DOHH2 (cell line): ENCODE measurements at regions not wholly inside any gene's neighbourhood (a gene's known extent, or its start where the extent isn't known, plus 50 kb on each side); places are given as distances from the start of the nearest gene placed in this dataset.

Experiments
- H3F3A ChIP-seq: fragments of 200-600 bp; sonication (generic), shearing (Covaris generic); 2 replicates; pipeline ENCODE4 v1.6.0; 2016; ENCODE audit warnings: antibody characterized with exemption, mild to moderate bottlenecking; ENCODE audit not compliant: control insufficient read depth, insufficient read depth
- H3K27ac ChIP-seq: fragments of 200-600 bp; sonication (generic); 2 replicates; pipeline ENCODE4 v1.5.1; 2014; ENCODE audit warnings: low read depth, mild to moderate bottlenecking, low read length, moderate library complexity
- H3K27me3 ChIP-seq: fragments of 200-600 bp; sonication (generic); 2 replicates; pipeline ENCODE4 v1.6.1; 2014; ENCODE audit warnings: mild to moderate bottlenecking, low read length, mixed read lengths; ENCODE audit not compliant: control insufficient read depth
- H3K36me3 ChIP-seq: fragments of 200-600 bp; sonication (generic); 2 replicates; pipeline ENCODE4 v1.6.1; 2014; ENCODE audit warnings: mild to moderate bottlenecking, low read length, moderate library complexity, mixed read lengths; ENCODE audit not compliant: control insufficient read depth
- H3K4me1 ChIP-seq: fragments of 200-600 bp; sonication (generic); 2 replicates; pipeline ENCODE4 v1.6.1; 2014; ENCODE audit warnings: mild to moderate bottlenecking, low read length, mixed read lengths; ENCODE audit not compliant: control insufficient read depth
- H3K4me2 ChIP-seq: fragments of 200-600 bp; sonication (generic); 2 replicates; pipeline ENCODE4 v1.6.0; 2014; ENCODE audit warnings: mild to moderate bottlenecking, low read length, moderate library complexity
- H3K4me3 ChIP-seq: fragments of 200-600 bp; sonication (generic); 2 replicates; pipeline ENCODE4 v1.5.1; 2014; ENCODE audit warnings: mild to moderate bottlenecking, low read length, mixed read lengths
- H3K79me2 ChIP-seq: fragments of 200-600 bp; sonication (generic); 2 replicates; pipeline ENCODE4 v1.6.1; 2014; ENCODE audit warnings: mild to moderate bottlenecking, low read length, mixed read lengths; ENCODE audit not compliant: control insufficient read depth
- H3K9me2 ChIP-seq: fragments of 200-600 bp; sonication (generic); replicated peaks from 2 replicates; pipeline ENCODE4 v1.6.1; 2014; ENCODE audit warnings: mild to moderate bottlenecking, low read length, mixed read lengths; ENCODE audit not compliant: control insufficient read depth
- H3K9me3 ChIP-seq: fragments of 200-600 bp; sonication (generic); 2 replicates; pipeline ENCODE4 v1.6.1; 2014; ENCODE audit warnings: antibody characterized with exemption, low read length, mixed read lengths; ENCODE audit not compliant: control insufficient read depth, insufficient read depth
- H4K20me1 ChIP-seq: fragments of 200-600 bp; sonication (generic); 2 replicates; pipeline ENCODE4 v1.6.0; 2014; ENCODE audit warnings: low read depth, mild to moderate bottlenecking, antibody characterized with exemption, low read length, moderate library complexity; ENCODE audit not compliant: control insufficient read depth, insufficient read depth
- CTCF ChIP-seq: fragments of 200-600 bp; sonication (generic); IDR thresholded peaks from one replicate; pipeline ENCODE4 v1.5.1; 2014; ENCODE audit warnings: antibody characterized with exemption, mild to moderate bottlenecking, low read depth, low read length; ENCODE audit not compliant: poor library complexity, severe bottlenecking
- EZH2phosphoT487 ChIP-seq: fragments of 200-600 bp; sonication (generic); IDR thresholded peaks from 2 replicates; pipeline ENCODE4 v1.6.1; 2017; ENCODE audit warnings: borderline replicate concordance, mild to moderate bottlenecking, antibody characterized with exemption, low read length, moderate library complexity, mixed read lengths

GRCh38 chr2:17057109-17058017 lies 391.7 kb upstream of the CYRIA start:
- Histone ChIP-seq H3K27me3 (no peaks in the 10 kb centered on the region), H3F3A (peaks cover 5% of the 10 kb centered on the region), H3K36me3 (no peaks in the 10 kb centered on the region), H3K79me2 (no peaks in the 10 kb centered on the region), H3K4me1 (peaks cover 43% of the 10 kb centered on the region), H4K20me1 (no peaks in the 10 kb centered on the region), H3K4me3 (peak overlapping the region; percentile 14; the same call in 1 of the 2 replicates), H3K27ac (no peak overlapping the region), H3K9me2 (no peaks in the 10 kb centered on the region), H3K4me2 (peak overlapping the region; percentile 52), H3K9me3 (no peaks in the 10 kb centered on the region)
- TF ChIP-seq CTCF (no peak), EZH2phosphoT487 (no peak)

- Histone ChIP-seq H3K4me2 (peak overlapping the region; percentile 20; the same call in 1 of the 2 replicates), H3F3A (peaks cover 5% of the 10 kb centered on the region), H3K9me2 (no peaks in the 10 kb centered on the region), H3K4me1 (peaks cover 43% of the 10 kb centered on the region), H3K4me3 (no peak overlapping the region), H3K9me3 (no peaks in the 10 kb centered on the region), H3K36me3 (no peaks in the 10 kb centered on the region), H4K20me1 (no peaks in the 10 kb centered on the region), H3K27ac (no peak overlapping the region), H3K79me2 (no peaks in the 10 kb centered on the region), H3K27me3 (no peaks in the 10 kb centered on the region)
- TF ChIP-seq CTCF: no peak
- no peak for TF ChIP-seq EZH2phosphoT487
Measured at GRCh38 chr2:17056236-17056635, 390.6 kb upstream of the CYRIA start.

GRCh38 chr2:17052001-17052400 lies 386.4 kb upstream of the CYRIA start:
- Histone ChIP-seq H4K20me1 (no peaks in the 10 kb centered on the region), H3K27me3 (no peaks in the 10 kb centered on the region), H3K4me2 (no peak overlapping the region), H3K9me2 (no peaks in the 10 kb centered on the region), H3K79me2 (no peaks in the 10 kb centered on the region), H3F3A (no peaks in the 10 kb centered on the region), H3K36me3 (no peaks in the 10 kb centered on the region), H3K4me1 (peaks cover 9% of the 10 kb centered on the region), H3K27ac (no peak overlapping the region), H3K4me3 (no peak overlapping the region), H3K9me3 (no peaks in the 10 kb centered on the region)
- TF ChIP-seq EZH2phosphoT487 (no peak), CTCF (no peak)
